ENCODE measurements at regions not wholly inside any gene's neighbourhood (a gene's known extent, or its start where the extent isn't known, plus 50 kb on each side); places are given as distances from the start of the nearest gene placed in this dataset.

DNA sequence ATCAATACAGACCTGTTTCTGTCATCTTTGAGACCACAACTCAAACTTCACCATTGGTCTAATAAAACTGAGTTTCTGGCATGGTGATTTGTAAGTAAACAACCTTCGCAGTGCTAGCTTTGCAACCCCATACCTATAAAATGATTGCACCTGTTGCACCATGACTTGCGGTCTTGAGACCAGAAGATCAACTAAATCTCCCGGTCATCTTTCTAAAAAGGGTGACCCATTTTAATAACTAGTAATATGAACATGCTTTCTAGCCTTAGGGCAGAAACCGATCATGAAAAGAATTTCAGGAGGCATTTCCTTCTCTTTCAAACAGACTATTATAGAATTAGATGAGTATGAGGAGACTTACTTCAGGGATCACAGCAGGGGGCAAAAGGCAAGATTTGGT is 151.9 kb upstream of the ZNF385D start:
- TF ChIP-seq CTCF (IDR thresholded peaks at IDR 0.05; ENCODE audit: low read length) (no peak), EZH2 (IDR thresholded peaks at IDR 0.05; ENCODE audit: borderline replicate concordance, low read length) (no peak)
